ENCODE measurements at regions not wholly inside any gene's neighbourhood (a gene's known extent, or its start where the extent isn't known, plus 50 kb on each side); places are given as distances from the start of the nearest gene placed in this dataset.

DNA sequence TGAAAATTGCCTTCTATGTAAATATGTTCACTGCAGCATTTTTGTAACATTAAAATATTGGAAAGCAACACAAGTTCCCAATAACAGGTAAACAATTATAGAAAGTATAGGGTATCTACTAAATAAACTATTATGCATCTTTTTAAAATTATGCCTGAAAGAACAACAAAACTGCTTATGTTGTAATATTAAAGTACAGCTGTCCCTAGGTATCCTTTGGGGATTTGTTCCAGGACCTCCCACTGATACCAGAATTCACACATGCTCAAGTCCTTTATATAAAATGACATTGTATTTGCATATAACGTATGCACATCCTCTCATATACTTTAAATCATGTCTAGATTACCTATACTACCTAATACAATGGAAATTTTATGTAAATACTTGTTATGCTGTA is 121.8 kb upstream of the TNFSF4 start:
- H2AFZ ChIP-seq (replicated peaks; ENCODE audit: low read length, poor library complexity), result no peak overlapping the region
- H3K9me3 ChIP-seq (ENCODE audit: control insufficient read depth, insufficient read depth, low read length), result no peaks in the 10 kb centered on the region
- dilution Hi-C loops (cut with HindIII; ENCODE audit: low sequenced_read_pairs, unreplicated experiment), result no loop called here
- H3K27me3 ChIP-seq (ENCODE audit: control insufficient read depth, insufficient read depth, low read length), result no peaks in the 10 kb centered on the region
- H2BK120ac ChIP-seq (ENCODE audit: low read depth, low read length), result no peak overlapping the region
- H4K8ac ChIP-seq (ENCODE audit: low read depth in 2 of 2, low read length in 2 of 2), result no peak overlapping the region
- ChIA-PET CTCF (no interaction called here), POLR2A (ENCODE audit: unreplicated experiment) (no interaction called here)
- H3K4me1 ChIP-seq (ENCODE audit: control insufficient read depth, insufficient read depth, low read length), result peaks cover 3% of the 10 kb centered on the region; the same call in 1 of the 2 replicates
- H3K9me1 ChIP-seq (ENCODE audit: insufficient read depth, low read length), result peaks cover 5% of the 10 kb centered on the region; the same call in 1 of the 2 replicates
- BruUV-seq (replicated peaks), result no TSS peak
- H2BK15ac ChIP-seq (ENCODE audit: low read depth, low read length), result no peak overlapping the region
- H3K56ac ChIP-seq (ENCODE audit: extremely low read depth, insufficient read depth, low read length), result no peak overlapping the region
- H3K18ac ChIP-seq (ENCODE audit: low read depth, low read length), result no peak overlapping the region
- ATAC-seq (ENCODE audit: low read depth), result no peak
- H3K27ac ChIP-seq (ENCODE audit: insufficient read depth, low read length), result no peak overlapping the region
- in situ Hi-C loops (cut with MboI; ENCODE audit: low sequenced_read_pairs), result no loop called here
- no peak overlapping the region for H3K14ac ChIP-seq (replicated peaks; ENCODE audit: low read depth, low read length)
- no peaks in the 10 kb centered on the region for H3K36me3 ChIP-seq (ENCODE audit: control insufficient read depth, insufficient read depth, low read length)
- TF ChIP-seq BHLHE40 (IDR thresholded peaks at IDR 0.05; ENCODE audit: low read depth, low read length) (no peak), MAFK (IDR thresholded peaks at IDR 0.05; ENCODE audit: low read depth, low read length) (no peak), CEBPB (IDR thresholded peaks at IDR 0.05; ENCODE audit: low read depth, low read length) (no peak), CHD1 (IDR thresholded peaks at IDR 0.05; ENCODE audit: low read depth, low read length) (no peak), ELK1 (IDR thresholded peaks at IDR 0.05; ENCODE audit: borderline replicate concordance, low read depth, low read length) (no peak), RAD21 (IDR thresholded peaks at IDR 0.05; ENCODE audit: low read length) (no peak), SMC3 (IDR thresholded peaks at IDR 0.05; ENCODE audit: low read depth, low read length) (no peak), RCOR1 (IDR thresholded peaks at IDR 0.05; ENCODE audit: insufficient replicate concordance, low read length) (no peak), POLR2A (IDR thresholded peaks at IDR 0.05; ENCODE audit: low read depth, low read length) (no peak), MAZ (IDR thresholded peaks at IDR 0.05; ENCODE audit: borderline replicate concordance, low read depth, low read length) (no peak), FOS (IDR thresholded peaks at IDR 0.05; ENCODE audit: low read depth, low read length) (no peak), MXI1 (IDR thresholded peaks at IDR 0.05; ENCODE audit: borderline replicate concordance, low read depth, low read length) (no peak), RFX5 (IDR thresholded peaks at IDR 0.05; ENCODE audit: low read depth, low read length) (no peak), NFE2L2 (IDR thresholded peaks at IDR 0.05; ENCODE audit: low read depth, low read length) (no peak)
- TF ChIP-seq, protein P1, sequence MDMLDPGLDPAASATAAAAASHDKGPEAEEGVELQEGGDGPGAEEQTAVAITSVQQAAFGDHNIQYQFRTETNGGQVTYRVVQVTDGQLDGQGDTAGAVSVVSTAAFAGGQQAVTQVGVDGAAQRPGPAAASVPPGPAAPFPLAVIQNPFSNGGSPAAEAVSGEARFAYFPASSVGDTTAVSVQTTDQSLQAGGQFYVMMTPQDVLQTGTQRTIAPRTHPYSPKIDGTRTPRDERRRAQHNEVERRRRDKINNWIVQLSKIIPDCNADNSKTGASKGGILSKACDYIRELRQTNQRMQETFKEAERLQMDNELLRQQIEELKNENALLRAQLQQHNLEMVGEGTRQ (IDR thresholded peaks at IDR 0.05; ENCODE audit: low read depth, low read length), result no peak
- TF ChIP-seq, protein P2, sequence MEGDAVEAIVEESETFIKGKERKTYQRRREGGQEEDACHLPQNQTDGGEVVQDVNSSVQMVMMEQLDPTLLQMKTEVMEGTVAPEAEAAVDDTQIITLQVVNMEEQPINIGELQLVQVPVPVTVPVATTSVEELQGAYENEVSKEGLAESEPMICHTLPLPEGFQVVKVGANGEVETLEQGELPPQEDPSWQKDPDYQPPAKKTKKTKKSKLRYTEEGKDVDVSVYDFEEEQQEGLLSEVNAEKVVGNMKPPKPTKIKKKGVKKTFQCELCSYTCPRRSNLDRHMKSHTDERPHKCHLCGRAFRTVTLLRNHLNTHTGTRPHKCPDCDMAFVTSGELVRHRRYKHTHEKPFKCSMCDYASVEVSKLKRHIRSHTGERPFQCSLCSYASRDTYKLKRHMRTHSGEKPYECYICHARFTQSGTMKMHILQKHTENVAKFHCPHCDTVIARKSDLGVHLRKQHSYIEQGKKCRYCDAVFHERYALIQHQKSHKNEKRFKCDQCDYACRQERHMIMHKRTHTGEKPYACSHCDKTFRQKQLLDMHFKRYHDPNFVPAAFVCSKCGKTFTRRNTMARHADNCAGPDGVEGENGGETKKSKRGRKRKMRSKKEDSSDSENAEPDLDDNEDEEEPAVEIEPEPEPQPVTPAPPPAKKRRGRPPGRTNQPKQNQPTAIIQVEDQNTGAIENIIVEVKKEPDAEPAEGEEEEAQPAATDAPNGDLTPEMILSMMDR (conservative IDR thresholded peaks at IDR 0.05; ENCODE audit: low read depth, low read length), result no peak
- no peak overlapping the region for H2AK5ac ChIP-seq (ENCODE audit: low read depth, low read length)
- no peak overlapping the region for H3K23ac ChIP-seq (ENCODE audit: low read depth, low read length)
- no peak overlapping the region for H3K4ac ChIP-seq (ENCODE audit: low read depth, low read length)
- H2BK20ac ChIP-seq (ENCODE audit: low read depth, low read length), result no peak overlapping the region
- no peak overlapping the region for H2BK5ac ChIP-seq (ENCODE audit: low read depth, low read length, poor library complexity, severe bottlenecking)
- no peak overlapping the region for H4K5ac ChIP-seq (ENCODE audit: low read depth, low read length)
- H4K91ac ChIP-seq (ENCODE audit: insufficient read depth, low read depth, low read length), result no peak overlapping the region
- no peak overlapping the region for H2AK9ac ChIP-seq (replicated peaks; ENCODE audit: low read depth, low read length, poor library complexity)
- H4K20me1 ChIP-seq (ENCODE audit: insufficient read depth, low read length), result no peaks in the 10 kb centered on the region
- no peak overlapping the region for H3K4me3 ChIP-seq (ENCODE audit: insufficient read depth, low read depth, low read length)
- WGBS, 2 experiments (ENCODE audit: extremely low coverage in 2 of 2, insufficient read length in 1 of 2), result no CpG with 5 or more reads among the region's 1 CpG
- no peak for DNase-seq
- intact Hi-C loops (cut with micrococcal nuclease), result no loop called here
- H3K4me2 ChIP-seq (ENCODE audit: low read depth, low read length), result no peak overlapping the region
- H3K79me1 ChIP-seq (ENCODE audit: low read depth in 1 of 2, low read length in 2 of 2), result no peaks in the 10 kb centered on the region
- H3K9ac ChIP-seq (ENCODE audit: low read depth, low read length), result no peak overlapping the region

All from IMR-90 (cell line).